Fibroblast of skin of scalp (primary cell): ENCODE measurements at regions not wholly inside any gene's neighbourhood (a gene's known extent, or its start where the extent isn't known, plus 50 kb on each side); places are given as distances from the start of the nearest gene placed in this dataset.

Source experiments
- DNase-seq: peaks from one replicate; pipeline ENCODE4 v3.0.0-alpha.2; 2013

DNA sequence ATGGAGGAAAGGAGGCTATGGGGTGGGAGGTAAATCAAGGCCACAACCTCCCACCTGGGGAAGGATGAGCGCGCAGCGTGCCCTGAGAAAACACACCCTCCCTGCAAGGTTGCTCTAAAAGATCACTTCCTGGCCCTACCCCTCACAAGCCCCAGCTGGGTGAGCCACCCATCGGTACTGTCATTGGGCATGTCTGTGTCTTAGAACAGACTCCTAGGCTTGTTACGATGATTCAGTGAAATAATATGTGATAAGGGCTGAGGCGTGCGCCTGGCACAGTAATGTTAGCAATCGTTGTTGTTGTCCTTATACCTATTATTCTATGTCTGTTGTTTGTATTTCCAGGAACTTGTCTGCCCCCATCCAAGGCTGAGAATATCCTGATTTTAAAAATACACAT, 175.1 kb downstream of the ZFP36L2 start:
- peak; percentile 31 for DNase-seq

DNA sequence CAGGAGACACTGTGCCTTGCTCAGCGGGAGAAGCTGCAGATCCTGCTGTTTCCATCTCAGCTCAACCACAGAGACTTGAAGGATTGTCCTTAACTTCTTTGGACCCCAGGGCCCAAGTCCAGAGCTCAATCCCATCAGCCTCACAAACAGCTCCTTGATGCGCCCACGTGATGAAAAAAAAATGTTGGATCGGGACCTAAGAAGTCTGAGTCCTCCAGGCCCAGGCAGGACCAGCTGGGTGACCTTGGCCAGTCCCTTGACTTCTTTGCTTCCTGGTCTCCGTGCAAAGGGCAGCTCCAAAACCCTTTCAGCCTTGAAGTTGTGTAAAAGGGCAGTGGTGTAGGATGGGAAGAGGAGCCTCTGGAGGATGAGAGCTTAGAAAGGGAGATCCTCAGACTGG, 175.5 kb downstream of the ZFP36L2 start:
- DNase-seq, result no peak

DNA sequence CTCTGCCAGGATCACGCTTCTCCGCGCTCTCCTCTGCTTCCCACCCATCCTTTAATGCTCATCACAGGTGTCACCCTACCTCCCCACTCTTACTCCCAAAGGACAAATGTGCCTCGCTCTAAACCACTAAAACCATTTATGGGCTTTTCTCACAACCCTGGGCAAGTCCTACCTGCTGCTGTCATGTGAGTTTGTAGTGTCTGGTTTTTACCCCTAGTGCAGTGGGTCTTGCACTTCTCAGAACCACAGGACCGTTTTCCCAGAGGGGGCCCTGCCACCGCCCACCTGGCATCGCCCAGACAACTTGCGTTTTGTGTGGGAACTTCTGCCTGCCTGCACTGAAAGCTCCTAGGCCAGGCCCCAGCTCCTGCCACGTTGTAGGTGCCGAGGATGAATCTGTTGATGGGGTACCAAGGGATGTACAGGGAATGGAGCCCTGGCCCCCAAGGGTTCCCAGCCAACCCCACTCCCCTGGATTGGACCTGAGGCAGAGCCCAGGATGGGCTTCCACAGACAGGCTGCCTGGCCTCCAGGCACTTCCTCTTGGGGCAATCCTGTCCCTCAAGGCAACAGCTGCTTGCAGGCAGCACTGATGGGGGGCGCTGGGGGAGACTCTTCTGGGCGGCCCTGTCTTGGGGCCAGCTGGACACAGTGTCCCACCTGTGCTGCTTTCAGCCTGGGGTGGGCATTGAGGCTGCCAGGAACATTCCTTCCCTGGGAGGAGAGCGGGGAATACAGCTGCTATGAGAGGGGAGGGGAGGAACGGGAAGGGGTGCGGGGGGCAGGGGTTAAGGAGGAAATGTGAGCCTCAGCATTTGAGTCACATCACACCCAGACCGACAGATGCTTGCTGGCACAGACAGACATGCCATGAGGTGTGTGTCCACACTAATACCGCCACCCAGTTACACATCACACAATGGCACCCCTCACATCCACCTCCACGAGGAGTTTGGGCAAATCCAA, 176.3 kb downstream of the ZFP36L2 start:
- DNase-seq, result no peak

DNA sequence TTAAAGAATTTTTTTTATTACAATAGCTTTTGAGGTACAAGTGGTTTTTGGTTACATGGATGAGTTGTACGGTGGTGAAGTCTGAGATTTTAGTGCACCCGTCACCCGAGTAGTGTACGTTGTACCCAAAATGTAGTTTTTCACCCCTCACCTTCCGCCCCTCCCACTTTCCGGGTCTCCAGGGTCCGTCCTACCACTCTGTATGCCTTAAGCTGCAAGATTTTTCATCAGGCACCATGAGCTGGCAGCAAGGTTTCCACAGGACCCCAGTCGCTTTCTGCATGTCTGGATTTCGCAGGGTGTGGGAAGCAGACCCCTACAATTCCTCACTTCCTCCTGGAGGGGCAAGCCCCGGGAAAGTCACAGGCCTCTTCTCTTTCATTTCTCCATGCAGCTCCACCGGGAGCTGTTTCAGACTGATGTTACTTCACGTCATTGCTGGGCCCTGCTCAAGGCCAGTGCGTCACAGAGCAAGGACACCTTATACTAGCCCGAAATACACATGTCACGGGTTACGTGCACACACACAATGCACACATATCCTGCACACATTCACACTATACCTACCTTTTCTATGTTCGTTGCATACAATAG, 179.1 kb downstream of the ZFP36L2 start:
- no peak for DNase-seq

DNA sequence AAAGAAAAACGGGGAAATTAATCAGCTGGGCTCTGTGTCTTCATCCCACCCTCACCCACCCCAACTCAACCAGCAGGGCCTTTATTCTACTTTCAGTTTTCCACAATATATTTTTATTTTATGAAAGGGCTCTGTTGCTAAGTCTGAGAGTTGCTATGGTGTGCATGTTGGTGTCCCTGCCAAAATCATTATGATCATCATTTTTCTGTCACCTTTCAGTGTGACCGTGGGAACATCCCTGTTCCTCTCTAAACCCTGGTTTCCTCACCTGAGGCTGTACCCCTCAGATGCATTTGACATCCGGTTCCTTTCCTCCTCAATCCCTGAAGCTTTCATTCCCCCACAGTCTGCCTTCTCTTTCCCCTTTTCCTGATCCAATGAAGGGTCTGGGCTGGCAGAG, 180.5 kb downstream of the ZFP36L2 start:
- no peak for DNase-seq

DNA sequence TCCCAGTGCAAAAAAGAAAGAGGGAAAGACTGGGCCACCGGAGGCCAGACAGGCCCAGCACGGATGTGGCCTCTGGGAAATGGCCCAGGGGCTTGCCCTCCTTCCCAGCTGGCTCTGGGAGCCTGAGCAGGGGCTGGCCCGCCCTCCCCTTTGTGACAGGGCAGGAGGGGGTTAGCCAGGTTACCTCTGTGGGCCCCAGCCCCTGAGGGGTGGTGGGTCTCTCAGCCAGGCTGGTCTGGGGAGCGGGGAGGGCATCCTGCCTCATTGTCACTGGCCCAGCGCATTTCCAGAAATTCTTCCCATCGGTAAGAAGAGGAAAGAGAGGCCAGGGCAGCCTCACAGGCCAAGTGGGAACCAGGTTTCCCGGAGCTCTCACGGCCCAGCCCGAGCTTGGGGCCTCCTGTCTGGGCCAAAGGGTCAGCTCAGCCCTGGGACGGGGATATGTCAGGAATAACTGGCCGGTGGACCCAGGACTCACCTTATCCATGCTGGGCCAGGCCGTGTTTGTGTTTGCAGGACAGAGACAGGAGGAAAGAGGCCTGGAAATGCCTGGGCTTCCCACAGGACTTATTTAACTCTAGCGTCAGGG, 182.2 kb downstream of the ZFP36L2 start:
- no peak for DNase-seq

DNA sequence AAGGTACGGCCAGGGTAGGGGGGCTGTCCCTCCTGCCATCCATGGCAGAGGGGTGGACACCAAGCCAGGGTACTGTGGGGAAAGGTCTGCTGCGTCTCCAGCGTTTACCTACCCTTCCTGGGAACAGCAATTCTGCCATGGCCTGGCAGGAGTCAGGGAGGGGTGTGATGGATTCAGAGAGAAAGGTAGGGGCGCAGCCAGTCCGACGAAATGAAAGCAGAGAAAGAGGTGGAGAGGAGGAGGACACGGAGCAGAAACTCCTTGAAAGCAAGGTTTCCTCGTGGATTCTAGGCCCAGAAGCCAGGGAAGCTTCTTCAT, 182.9 kb downstream of the ZFP36L2 start:
- no peak for DNase-seq

DNA sequence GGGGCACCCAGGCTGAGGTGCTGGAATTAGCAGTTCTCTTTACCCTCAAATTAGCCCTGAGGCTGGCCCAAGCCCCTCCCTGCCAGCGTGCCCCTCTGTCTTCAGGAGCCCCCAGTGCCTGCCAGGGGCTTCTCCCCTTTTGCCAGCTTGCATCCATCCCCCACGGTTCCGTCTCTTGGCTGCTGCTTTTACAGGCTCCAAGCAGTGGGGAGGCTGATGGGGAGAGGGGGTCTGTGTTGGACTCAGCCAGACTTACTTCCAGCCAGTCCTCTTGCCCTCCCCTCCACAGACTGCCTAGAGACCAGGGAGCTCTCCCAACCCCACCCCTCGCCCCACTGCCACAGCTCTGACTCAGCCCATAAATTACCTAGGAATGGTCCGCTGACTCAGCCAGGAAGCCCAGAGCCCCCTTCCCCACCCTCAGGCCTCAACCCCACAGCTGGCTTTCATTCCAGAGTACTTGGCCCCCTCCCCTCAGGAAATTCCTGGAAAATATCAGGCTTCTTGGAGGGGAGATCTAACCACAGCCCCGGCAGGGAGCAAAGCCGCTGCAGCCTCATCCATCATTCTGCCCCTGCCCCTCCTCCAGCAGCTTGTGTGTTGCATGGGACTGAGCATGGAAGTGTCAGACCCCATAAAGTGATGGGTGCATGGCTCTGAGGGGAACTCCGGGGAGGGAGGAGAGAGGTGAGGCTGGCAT, 184.6 kb downstream of the ZFP36L2 start:
- peak; percentile 100 for DNase-seq

DNA sequence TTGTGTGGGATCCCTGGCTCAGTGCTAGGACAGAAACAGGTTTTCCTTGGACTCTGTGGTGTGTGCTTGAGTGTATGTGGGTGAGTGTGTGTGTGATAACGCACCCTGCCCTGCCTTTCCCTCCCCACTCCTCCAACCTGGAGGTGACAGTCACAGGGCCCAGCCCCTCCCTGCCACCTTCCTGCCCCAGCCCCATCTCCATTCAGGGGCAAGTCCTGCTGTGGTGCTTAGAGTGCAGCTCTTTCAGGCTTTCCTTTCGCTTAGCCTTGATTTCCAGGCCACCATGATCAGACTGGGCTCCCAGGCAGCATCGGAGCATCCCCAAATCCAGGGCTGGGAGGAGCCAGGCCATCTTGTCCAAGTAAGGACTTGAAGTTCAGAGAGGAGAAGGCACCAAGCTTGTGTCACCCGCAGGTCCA, 185.2 kb downstream of the ZFP36L2 start:
- peak; percentile 32 for DNase-seq

DNA sequence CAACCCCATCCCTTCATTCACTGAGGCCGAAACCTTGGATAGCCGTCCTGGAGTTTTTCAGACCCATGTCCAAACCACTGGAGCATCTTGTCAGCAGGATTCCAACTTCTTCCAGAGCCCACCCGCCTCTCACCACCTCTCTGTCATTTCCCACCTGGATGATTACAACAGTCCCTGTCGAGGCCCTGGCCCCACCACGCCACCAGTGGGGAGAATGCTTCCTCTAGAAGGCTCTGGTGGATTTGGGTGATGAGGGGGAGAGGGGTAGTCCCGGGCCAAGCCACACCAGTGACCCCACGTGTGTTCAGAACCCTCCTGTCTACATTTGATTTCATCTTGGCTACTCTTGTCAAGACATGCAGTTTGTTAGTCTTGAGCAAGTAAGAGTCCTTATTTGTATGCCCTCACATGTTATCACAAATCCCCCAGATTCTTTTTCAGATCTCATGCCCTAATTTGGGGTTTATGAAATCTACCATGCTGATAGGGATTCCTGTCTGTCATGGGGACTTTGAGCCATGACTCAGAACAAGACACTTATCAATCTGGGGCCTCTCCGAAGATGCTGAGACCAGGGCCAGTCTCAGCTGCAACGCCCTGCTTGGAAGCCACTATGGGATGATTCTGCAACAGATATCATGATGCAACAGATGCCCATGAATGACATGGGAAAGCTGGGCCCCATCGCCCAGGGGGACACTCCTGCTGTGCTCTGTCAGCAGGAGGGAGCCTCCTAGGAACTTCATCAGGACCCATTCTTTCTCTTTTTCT, 186.1 kb downstream of the ZFP36L2 start:
- DNase-seq, result peak; percentile 68

DNA sequence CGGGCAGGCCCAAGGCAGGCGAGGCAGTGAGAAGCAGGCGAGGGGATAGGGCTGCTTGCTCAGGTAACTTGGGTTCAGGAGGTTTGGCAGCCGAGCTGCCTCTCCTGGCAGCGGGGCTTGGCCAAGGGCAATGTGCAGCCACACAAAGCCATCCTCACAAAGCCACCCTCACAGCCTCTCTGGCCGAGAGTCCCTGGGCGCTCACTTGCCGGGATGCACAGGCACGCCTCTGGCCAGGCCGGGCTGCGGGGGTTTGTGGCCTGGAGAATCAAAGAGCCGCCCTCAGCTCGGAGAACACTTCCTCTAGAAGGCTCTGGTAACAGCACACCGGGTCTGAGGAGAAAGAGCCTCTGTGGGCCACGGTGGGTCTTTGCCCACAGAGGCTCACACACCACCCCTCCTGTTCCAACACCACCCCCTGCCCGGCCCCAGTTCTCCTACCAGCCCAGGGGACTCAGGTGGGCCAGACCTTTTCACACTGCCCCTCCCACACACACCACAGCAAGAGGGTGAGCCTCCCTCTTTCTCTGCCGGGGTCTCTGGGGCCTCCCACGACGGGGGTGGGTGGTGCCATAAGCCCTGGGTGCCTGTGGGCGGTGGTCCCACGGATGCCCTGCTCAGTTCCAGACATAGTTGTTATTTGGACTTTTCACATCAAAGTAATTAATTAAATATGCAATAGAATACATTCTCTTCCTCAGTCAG, 186.9 kb downstream of the ZFP36L2 start:
- no peak for DNase-seq

DNA sequence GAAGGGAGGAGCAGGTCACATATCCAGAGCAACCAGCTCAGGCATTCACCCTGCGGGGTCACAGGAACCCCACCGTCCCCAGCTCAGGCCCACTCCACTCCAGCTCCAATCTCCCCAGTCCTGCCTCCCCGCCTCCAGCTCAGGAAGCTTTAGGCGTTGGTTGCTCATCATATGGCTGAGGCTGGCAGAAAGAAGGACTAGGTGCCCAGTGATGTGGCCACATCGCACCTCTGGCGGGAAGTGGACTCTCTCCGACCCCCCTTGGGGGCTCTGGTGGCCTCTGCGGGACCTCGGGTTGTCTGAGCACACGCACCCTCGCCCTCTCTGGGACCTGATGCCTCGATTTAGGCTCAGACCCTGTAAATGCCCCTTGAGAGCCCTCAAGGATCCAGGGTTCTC, 187.7 kb downstream of the ZFP36L2 start:
- DNase-seq, result no peak

DNA sequence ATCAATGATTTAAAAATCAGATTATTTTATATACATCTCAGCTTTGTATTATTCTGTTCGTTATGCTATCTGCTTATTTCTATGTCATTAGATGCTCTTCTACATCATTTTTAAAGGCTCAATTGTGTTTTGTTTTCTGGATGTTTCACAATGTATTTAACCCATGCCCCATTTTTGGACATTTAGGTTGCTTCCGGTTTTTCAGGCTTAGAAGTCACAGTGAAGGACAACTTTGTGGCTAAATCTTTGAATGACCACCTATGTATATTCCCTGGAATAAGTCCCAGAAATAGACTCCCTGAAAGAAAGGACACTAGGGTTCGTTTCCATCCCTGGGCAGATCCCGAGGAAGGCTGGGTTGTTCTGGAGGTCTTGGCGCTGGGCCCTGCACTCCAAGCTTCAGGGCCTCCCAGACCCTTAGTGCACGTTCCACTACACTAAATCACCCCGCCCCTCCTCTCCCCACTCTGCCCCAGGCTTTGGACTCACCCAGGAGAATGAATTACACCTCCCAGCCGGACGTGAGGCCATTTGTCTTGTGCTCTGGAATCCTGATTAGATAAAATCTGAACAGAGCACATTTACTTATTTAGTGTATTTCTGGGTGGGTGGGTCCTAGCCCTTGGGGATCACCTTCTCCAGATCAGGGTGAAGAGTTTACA, 188.2 kb downstream of the ZFP36L2 start:
- DNase-seq, result peak; percentile 40

DNA sequence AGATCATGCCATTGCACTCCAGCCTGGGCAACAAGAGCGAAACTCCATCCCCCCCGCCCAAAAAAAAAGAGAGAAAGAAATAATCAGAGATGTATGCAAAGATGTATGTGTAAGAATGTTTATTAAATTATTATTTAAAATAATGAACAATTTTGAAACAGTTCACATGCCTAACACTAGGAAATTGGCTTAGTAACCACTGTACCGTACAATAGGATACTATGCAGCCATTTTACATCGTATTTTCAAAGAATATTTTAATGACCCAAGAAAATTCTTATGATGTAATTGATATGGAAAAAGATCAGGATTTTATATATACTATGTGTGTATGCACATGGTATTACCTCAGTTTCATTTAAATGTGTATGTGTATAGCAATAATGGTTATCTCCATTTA, 190.5 kb downstream of the ZFP36L2 start:
- no peak for DNase-seq

DNA sequence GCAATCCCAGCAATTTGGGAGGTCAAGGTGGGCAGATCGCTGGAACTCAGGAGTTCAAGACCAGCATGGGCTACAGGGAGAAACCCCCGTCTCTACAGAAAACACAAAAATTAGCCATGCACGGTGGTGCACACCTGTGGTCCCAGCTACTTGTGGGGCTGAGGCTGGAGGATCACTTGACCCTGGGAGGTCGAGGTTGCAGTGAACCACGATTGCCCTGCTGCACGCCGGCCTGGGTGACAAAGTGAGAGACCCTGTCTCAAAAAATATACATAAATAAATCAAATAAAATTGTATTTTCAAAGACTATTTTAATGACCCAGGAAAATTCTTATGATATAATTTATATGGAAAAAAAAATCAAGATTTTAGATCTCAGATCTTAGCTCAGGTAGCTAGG, 191.5 kb downstream of the ZFP36L2 start:
- no peak for DNase-seq

DNA sequence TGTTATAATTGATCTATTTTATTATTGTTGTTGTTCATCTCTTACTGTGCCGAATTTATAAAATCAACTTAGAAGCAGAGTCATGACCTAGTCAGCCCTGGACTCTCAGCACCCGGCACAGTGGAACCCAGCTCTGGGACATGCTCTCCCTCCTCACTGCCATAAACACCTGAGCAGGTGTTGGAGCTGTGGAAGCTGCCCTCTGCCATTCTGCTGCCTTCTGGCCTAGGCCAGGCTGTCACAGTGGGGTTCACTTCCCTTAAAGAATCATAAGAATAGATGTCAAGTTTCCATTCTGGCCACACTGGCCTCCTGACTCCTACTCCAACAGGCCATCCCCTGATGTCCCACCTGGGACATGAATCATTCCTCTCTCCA, 192.2 kb downstream of the ZFP36L2 start:
- DNase-seq, result no peak

DNA sequence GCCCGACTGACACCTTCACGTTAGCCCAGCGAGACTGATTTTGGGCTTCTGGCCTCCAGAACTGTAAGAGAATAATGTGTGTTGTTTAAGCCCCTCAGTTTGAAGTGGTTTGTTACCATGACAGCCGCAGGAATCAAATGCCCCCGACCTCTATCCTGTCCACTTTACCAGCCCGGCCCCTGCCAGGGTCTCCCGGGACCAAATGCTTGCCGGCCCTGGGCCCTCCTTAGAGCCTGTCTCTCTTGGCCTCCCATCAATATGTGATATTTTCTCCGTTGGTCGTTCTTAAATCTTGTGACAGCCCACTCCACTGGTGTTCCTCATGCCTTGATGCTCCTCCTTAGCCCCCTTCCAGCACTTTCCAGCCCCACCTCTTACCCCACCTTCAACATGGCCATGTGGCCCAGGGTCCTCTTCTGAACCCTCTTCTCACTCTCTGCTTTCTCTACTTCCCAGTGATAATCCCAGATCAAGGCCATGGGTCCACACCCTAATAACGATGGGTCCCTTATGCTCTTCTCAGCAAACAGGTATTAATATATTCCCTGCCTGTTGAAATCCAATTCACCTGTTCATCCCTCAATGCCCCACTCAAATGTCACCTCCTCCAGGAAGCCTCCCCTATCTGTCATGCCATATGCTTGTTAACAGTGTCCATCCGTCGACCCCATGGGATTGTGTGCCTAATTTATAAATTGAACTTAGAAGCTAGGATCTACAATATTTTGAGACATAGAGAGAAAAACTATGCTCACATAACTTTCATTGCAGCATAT, 192.8 kb downstream of the ZFP36L2 start:
- DNase-seq, result no peak

DNA sequence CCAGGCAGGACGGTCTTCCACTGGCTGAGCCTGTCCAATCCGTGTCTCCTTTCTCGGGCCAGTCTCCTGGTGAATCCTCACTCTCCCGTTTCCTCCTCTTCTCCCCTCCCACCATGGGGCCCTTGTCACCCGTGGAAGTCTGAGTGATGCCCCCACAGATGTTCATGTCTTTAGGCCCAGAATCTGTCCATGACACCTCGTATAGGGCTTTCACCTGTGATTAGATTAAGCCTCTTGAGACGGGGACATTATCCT, 193.5 kb downstream of the ZFP36L2 start:
- DNase-seq, result no peak

DNA sequence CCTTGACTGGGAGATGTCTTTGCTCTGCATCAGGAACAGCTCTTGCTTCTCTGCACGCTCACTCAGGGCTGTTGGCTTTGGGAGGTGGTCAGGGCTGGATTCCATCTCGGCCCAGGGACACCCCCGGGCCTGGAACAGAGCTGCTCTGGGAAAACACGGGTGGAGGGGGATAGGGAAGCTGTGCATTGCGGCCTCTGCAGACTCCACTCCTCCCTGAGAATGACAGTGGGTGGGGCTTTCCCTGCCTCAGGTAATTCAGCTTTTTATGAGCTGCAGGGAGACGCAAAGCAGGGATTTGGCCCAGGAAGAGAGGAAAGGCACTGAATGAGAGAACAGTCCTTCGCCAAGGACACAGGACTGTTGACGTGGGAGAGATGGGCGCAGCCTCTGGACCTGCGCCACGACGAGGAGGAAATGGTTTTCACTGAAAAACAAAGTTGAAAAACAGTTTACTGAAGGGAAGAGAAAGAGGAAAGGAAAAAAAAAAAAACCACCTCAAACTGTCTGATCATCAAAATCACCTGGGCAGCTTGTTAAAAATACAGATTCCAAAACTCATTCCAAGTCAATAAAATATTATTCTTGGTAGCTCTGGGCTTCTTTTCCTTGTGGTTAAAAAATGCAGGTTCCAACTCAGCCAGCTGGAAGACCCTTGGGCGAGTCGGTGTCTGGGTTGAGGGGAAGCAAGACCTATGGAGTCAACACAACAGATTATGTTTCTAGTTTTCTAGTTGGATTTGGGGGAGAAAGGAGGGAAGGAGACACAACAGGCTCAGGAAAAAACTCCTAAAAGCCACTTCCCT, 194.0 kb downstream of the ZFP36L2 start:
- DNase-seq, result no peak
